ENCODE measurements at regions not wholly inside any gene's neighbourhood (a gene's known extent, or its start where the extent isn't known, plus 50 kb on each side); places are given as distances from the start of the nearest gene placed in this dataset.
"Not testable (repeated sequence)": the region's sequence is repeated elsewhere in the genome, so short reads cannot be mapped to it uniquely, and the experiment has no call there.

DNA sequence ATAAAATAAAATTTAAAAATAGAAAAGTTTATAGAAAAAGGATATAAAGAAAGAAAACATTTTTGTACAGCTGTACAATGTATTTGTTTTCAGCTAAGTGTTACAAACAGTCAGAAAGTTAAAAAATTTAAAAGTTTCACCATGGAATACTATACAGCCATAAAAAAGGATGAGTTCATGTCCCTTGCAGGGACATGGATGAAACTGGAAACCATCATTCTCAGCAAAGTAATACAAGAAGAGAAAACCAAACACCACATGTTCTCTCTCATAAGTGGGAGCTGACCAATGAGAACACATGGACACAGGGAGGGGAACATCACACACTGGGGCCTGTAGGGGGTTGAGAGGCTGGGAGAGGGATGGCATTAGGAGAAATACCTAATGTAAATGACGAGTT, 229.9 kb upstream of the MCHR2 start:
- H3K4me1 ChIP-seq (ENCODE audit: control insufficient read depth in 2 of 2, insufficient read depth in 2 of 2, low read length in 2 of 2); H3K4me3 ChIP-seq (ENCODE audit: low read length in 2 of 2); H3K27ac ChIP-seq (ENCODE audit: low read depth in 1 of 2, low read length in 1 of 2); H3K9me3 ChIP-seq (ENCODE audit: control insufficient read depth in 2 of 2, insufficient read depth in 1 of 2, low read length in 1 of 2); H3K36me3 ChIP-seq (ENCODE audit: control insufficient read depth in 2 of 2, insufficient read depth in 2 of 2, low read length in 1 of 2); H3K27me3 ChIP-seq (ENCODE audit: control insufficient read depth in 2 of 2, insufficient read depth in 1 of 2, low read length in 1 of 2); DNase-seq (ENCODE audit: low read depth in 6 of 9, low spot score in 9 of 9): not testable (repeated sequence)
- 77% methylated on average over 1 of the region's 1 CpG for WGBS

DNA sequence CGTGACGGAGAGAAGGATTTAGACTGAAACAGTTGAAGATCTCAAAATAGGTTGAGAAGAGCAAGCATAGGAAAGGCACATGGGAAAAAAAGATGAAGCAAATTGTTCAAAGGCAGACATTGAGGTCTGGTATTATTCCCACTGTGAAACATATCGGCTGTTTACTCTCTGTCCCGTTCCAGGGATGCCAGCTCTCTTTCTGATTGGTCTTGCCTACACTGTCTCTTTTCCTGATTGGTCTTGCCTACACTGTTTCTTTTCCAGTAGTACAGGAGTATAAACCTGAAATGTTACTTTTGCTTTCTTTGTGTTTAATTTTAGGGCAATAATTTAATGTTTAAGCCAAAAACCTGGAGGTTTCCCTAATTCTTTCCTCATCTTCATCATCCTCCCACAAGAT, 226.5 kb upstream of the MCHR2 start:
- no peak overlapping the region for H3K27ac ChIP-seq (ENCODE audit: low read depth in 1 of 2, low read length in 1 of 2)
- no peak overlapping the region for H3K4me3 ChIP-seq (ENCODE audit: low read length in 2 of 2)
- 92% methylated on average over 4 of the region's 4 CpGs for WGBS
- no peaks in the 10 kb centered on the region for H3K27me3 ChIP-seq (ENCODE audit: control insufficient read depth in 2 of 2, insufficient read depth in 1 of 2, low read length in 1 of 2)
- DNase-seq (ENCODE audit: low read depth in 6 of 9, low spot score in 9 of 9) = no peak
- H3K9me3 ChIP-seq (ENCODE audit: control insufficient read depth in 2 of 2, insufficient read depth in 1 of 2, low read length in 1 of 2) = no peaks in the 10 kb centered on the region
- no peaks in the 10 kb centered on the region for H3K4me1 ChIP-seq (ENCODE audit: control insufficient read depth in 2 of 2, insufficient read depth in 2 of 2, low read length in 2 of 2)
- H3K36me3 ChIP-seq (ENCODE audit: control insufficient read depth in 2 of 2, insufficient read depth in 2 of 2, low read length in 1 of 2) = no peaks in the 10 kb centered on the region

DNA sequence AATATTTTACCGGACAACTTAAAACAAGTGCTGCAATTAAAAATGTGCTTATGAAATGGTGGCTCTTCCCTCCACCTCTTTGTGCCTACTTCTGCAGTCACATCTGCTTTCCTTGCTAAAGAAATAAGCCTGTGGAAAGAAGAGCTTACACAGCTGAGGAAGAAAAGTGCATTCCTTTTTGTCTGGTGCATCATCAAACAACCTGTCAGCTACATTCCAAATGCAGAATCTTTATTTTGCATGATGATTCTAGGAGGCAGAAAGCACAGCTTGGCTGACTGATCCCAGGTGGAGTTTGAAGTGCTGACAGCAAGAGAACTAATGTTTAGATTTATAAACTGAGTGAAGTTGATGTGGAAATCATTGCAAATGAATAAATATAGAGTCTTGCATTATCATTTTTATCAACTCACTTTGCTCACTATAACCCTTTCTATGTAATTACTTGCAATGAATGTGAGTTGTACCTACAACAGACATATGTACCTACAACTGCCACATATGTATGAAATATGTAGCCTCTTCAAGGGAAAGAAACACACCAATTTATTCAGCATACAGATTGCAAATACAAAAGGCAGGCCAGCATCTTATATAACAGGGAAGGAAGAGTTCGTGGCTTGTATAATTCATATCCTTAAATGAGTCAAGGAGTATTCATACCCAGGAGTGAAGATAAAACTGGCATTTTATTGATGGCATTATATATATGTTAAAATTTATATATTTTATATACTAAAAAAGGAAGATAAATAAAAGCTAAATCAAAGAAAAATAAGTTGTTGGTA, 223.4 kb upstream of the MCHR2 start:
- Histone ChIP-seq H3K27me3 (ENCODE audit: control insufficient read depth in 2 of 2, insufficient read depth in 1 of 2, low read length in 1 of 2) (no peaks in the 10 kb centered on the region), H3K4me1 (ENCODE audit: control insufficient read depth in 2 of 2, insufficient read depth in 2 of 2, low read length in 2 of 2) (no peaks in the 10 kb centered on the region), H3K4me3 (ENCODE audit: low read length in 2 of 2) (no peak overlapping the region), H3K36me3 (ENCODE audit: control insufficient read depth in 2 of 2, insufficient read depth in 2 of 2, low read length in 1 of 2) (no peaks in the 10 kb centered on the region), H3K9me3 (ENCODE audit: control insufficient read depth in 2 of 2, insufficient read depth in 1 of 2, low read length in 1 of 2) (no peaks in the 10 kb centered on the region), H3K27ac (ENCODE audit: low read depth in 1 of 2, low read length in 1 of 2) (no peak overlapping the region)
- 92% methylated on average over 2 of the region's 2 CpGs for WGBS
- no peak for DNase-seq (ENCODE audit: low read depth in 6 of 9, low spot score in 9 of 9)

DNA sequence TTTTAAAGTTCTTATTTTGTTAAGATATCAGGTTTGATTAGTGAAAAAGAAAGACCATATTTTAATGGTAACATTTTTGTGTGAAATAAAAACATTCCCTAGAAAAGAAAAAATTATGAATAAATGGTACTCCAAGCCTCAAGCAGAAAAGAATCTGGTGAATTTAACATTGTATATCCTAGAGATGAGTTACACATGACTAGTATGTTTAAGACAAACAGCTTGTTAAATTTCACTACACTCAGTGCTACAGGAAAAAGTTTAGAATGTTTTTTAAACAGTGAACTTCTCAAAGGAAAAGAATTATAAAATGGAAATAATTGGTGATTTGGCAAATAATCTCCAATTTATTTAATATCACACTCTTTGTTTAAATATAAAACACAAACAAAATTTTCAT, 222.7 kb upstream of the MCHR2 start:
- H3K4me3 ChIP-seq (ENCODE audit: low read length in 2 of 2) = no peak overlapping the region
- no peaks in the 10 kb centered on the region for H3K9me3 ChIP-seq (ENCODE audit: control insufficient read depth in 2 of 2, insufficient read depth in 1 of 2, low read length in 1 of 2)
- H3K27ac ChIP-seq (ENCODE audit: low read depth in 1 of 2, low read length in 1 of 2) = no peak overlapping the region
- H3K4me1 ChIP-seq (ENCODE audit: control insufficient read depth in 2 of 2, insufficient read depth in 2 of 2, low read length in 2 of 2) = no peaks in the 10 kb centered on the region
- no peaks in the 10 kb centered on the region for H3K27me3 ChIP-seq (ENCODE audit: control insufficient read depth in 2 of 2, insufficient read depth in 1 of 2, low read length in 1 of 2)
- H3K36me3 ChIP-seq (ENCODE audit: control insufficient read depth in 2 of 2, insufficient read depth in 2 of 2, low read length in 1 of 2) = no peaks in the 10 kb centered on the region
- no peak for DNase-seq (ENCODE audit: low read depth in 6 of 9, low spot score in 9 of 9)

DNA sequence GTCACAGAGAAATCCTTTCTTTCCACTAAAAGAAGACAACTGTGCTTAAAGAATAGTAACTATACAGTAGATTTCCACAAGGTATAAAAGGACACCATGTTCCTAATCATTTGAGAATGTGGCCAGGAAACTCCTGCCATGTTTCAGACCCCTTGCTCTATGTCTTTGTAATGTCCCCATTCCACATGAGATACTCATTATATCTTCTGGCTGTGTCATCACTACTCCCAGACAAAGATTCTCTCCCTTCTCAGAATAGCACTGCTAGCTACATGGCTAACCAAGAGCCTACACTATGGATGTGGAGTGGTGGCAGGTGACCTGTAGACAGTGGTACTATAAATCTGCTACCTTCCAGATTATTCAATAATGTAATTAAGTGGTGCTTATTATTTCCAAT, 218.1 kb upstream of the MCHR2 start:
- Histone ChIP-seq H3K27ac (ENCODE audit: low read depth in 1 of 2, low read length in 1 of 2) (no peak overlapping the region), H3K27me3 (ENCODE audit: control insufficient read depth in 2 of 2, insufficient read depth in 1 of 2, low read length in 1 of 2) (no peaks in the 10 kb centered on the region), H3K9me3 (ENCODE audit: control insufficient read depth in 2 of 2, insufficient read depth in 1 of 2, low read length in 1 of 2) (no peaks in the 10 kb centered on the region), H3K4me3 (ENCODE audit: low read length in 2 of 2) (no peak overlapping the region), H3K4me1 (ENCODE audit: control insufficient read depth in 2 of 2, insufficient read depth in 2 of 2, low read length in 2 of 2) (no peaks in the 10 kb centered on the region), H3K36me3 (ENCODE audit: control insufficient read depth in 2 of 2, insufficient read depth in 2 of 2, low read length in 1 of 2) (no peaks in the 10 kb centered on the region)
- DNase-seq (ENCODE audit: low read depth in 6 of 9, low spot score in 9 of 9) = no peak

DNA sequence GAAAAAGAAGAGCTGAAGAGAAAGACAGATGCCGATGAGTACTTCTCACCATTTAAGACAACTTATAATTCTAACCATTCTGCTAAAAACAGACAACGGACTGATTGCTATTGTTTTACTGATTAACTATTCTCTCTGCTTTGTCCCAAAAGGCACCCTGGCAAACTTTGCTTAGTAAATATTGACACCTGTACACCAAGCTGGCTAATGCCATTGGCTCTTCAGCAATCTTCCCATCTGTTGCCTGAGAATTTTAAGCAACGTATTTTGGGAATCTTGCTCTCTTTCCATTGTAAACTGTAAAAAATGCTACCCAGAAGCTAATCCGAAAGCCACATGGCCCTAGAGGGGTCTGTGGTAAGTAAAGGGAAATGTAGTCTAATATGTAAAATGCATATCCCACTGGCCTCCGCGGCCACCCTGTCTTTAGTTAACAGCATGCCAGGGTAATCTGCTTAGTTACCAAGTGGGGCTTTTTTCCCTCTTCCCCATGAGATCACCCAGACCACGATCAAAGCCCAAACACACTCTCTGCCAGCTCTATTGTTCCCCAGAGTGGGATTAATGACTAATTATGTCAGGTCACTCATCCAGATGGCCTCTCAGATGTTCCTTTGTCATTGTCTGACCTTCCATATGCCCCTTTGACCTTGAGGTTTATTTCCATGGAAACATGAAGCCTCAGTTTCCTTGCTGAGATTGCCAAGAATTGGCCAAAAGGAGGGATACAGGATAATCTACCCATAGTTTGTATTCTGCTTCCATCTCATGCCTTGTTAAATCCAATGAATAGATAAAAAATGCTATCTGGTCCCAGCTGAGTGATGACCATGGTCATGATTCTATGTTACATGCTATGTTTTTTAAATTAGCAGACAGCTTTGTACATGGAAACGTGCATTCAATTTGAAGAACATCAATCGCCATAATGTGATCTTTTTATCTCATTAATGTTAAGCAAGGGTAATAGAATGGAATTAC, 216.4 kb upstream of the MCHR2 start:
- Histone ChIP-seq H3K27me3 (ENCODE audit: control insufficient read depth in 2 of 2, insufficient read depth in 1 of 2, low read length in 1 of 2) (no peaks in the 10 kb centered on the region), H3K9me3 (ENCODE audit: control insufficient read depth in 2 of 2, insufficient read depth in 1 of 2, low read length in 1 of 2) (no peaks in the 10 kb centered on the region), H3K27ac (ENCODE audit: low read depth in 1 of 2, low read length in 1 of 2) (no peak overlapping the region), H3K36me3 (ENCODE audit: control insufficient read depth in 2 of 2, insufficient read depth in 2 of 2, low read length in 1 of 2) (no peaks in the 10 kb centered on the region), H3K4me3 (ENCODE audit: low read length in 2 of 2) (no peak overlapping the region), H3K4me1 (ENCODE audit: control insufficient read depth in 2 of 2, insufficient read depth in 2 of 2, low read length in 2 of 2) (no peaks in the 10 kb centered on the region)
- WGBS = 83% methylated on average over 9 of the region's 9 CpGs
- DNase-seq (ENCODE audit: low read depth in 6 of 9, low spot score in 9 of 9) = no peak

DNA sequence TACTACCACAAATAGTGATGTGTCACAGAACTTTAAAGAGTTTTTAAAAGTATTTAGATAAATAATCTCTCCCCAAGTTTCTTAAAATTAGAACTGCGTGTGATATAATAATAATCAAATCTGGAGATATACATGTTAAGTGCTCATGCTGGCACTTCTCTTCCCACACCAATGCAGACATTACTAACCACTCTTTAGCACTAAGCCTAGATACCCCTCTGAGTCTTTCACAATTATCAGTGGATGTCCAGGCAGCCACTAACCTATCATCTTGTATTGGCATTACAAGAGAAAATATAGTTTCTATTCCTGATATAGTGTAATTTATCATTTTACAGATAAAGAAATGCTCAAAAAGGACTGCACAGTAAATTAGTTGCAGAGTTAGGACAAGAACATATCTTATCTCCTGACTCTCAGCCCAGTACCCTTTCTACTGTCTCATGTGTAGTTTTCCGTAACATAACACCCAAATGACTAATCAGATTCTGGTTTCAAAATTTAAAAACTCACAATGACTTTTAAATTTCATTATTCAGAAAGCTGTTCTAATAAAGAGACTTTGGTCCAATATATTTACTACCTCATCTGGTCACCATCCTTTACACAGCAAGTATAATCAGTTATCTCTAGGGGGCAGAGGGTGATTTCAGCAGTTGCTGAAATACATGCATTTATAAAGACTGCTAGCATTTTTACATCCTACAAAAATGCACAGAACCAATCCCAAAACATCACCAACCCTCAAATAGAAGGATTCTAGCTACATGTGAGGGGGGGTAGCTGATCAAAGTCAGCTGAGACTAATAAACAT, 215.5 kb upstream of the MCHR2 start:
- Histone ChIP-seq H3K9me3 (ENCODE audit: control insufficient read depth in 2 of 2, insufficient read depth in 1 of 2, low read length in 1 of 2) (no peaks in the 10 kb centered on the region), H3K36me3 (ENCODE audit: control insufficient read depth in 2 of 2, insufficient read depth in 2 of 2, low read length in 1 of 2) (no peaks in the 10 kb centered on the region), H3K27me3 (ENCODE audit: control insufficient read depth in 2 of 2, insufficient read depth in 1 of 2, low read length in 1 of 2) (no peaks in the 10 kb centered on the region), H3K27ac (ENCODE audit: low read depth in 1 of 2, low read length in 1 of 2) (no peak overlapping the region), H3K4me1 (ENCODE audit: control insufficient read depth in 2 of 2, insufficient read depth in 2 of 2, low read length in 2 of 2) (no peaks in the 10 kb centered on the region), H3K4me3 (ENCODE audit: low read length in 2 of 2) (no peak overlapping the region)
- 96% methylated on average over 2 of the region's 2 CpGs for WGBS
- DNase-seq (ENCODE audit: low read depth in 6 of 9, low spot score in 9 of 9) = no peak

DNA sequence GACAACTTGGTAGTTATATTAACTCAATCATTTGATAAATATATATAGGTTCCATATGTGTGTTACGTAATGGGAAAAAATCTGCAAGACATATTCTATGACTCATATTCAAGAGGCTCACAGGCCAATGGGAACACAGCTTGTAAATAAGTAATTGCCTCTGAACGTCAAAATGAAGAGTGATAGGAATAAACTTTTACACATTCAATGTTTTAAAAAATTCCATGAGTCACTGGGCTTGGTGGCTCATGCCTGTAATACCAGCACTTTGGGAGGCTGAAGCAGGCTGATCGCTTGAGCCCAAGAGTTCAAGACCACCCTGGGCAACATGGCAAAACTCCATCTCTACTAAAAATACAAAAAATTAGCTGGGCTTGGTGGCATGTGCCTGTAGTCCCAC, 209.4 kb upstream of the MCHR2 start:
- Histone ChIP-seq H3K4me3 (ENCODE audit: low read length in 2 of 2) (no peak overlapping the region), H3K4me1 (ENCODE audit: control insufficient read depth in 2 of 2, insufficient read depth in 2 of 2, low read length in 2 of 2) (no peaks in the 10 kb centered on the region), H3K27me3 (ENCODE audit: control insufficient read depth in 2 of 2, insufficient read depth in 1 of 2, low read length in 1 of 2) (no peaks in the 10 kb centered on the region), H3K9me3 (ENCODE audit: control insufficient read depth in 2 of 2, insufficient read depth in 1 of 2, low read length in 1 of 2) (no peaks in the 10 kb centered on the region), H3K27ac (ENCODE audit: low read depth in 1 of 2, low read length in 1 of 2) (no peak overlapping the region), H3K36me3 (ENCODE audit: control insufficient read depth in 2 of 2, insufficient read depth in 2 of 2, low read length in 1 of 2) (no peaks in the 10 kb centered on the region)
- no peak for DNase-seq (ENCODE audit: low read depth in 6 of 9, low spot score in 9 of 9)
- 96% methylated on average over 3 of the region's 3 CpGs for WGBS

Data from thymus (tissue), 11 donors.